AML-193 (cell line): ENCODE measurements at regions not wholly inside any gene's neighbourhood (a gene's known extent, or its start where the extent isn't known, plus 50 kb on each side); places are given as distances from the start of the nearest gene placed in this dataset.

Experiments
- DNase-seq, 2 experiments: peaks; one replicate each; lab custom pipeline; 2025; lab: John Stamatoyannopoulos, UW

- DNase-seq, result peak; percentile 77 to 82
Measured at GRCh38 chr5:173802670-173803165, 85.4 kb upstream of the CPEB4 start.

GRCh38 chr5:173804579-173804978 lies 83.6 kb upstream of the CPEB4 start:
- DNase-seq, result no peak

GRCh38 chr5:173806270-173807035 lies 81.7 kb upstream of the CPEB4 start:
- DNase-seq, result no peak

- no peak for DNase-seq
Measured at GRCh38 chr5:173807181-173807655, 80.9 kb upstream of the CPEB4 start.

- peak; percentile 29 to 47 for DNase-seq
Measured at GRCh38 chr5:173808079-173808808, 79.9 kb upstream of the CPEB4 start.

- DNase-seq, result no peak
Measured at GRCh38 chr5:173809014-173809413, 79.1 kb upstream of the CPEB4 start.

GRCh38 chr5:173812811-173813550 lies 75.2 kb upstream of the CPEB4 start:
- DNase-seq, result no peak

- no peak for DNase-seq
Measured at GRCh38 chr5:173814053-173814452, 74.1 kb upstream of the CPEB4 start.

GRCh38 chr5:173815571-173815970 lies 72.6 kb upstream of the CPEB4 start:
- no peak for DNase-seq

- no peak for DNase-seq
Measured at GRCh38 chr5:173816728-173817127, 71.4 kb upstream of the CPEB4 start.

GRCh38 chr5:173817561-173817960 lies 70.6 kb upstream of the CPEB4 start:
- DNase-seq, result no peak

- no peak for DNase-seq
Measured at GRCh38 chr5:173819521-173819920, 68.6 kb upstream of the CPEB4 start.

- DNase-seq, result no peak
Measured at GRCh38 chr5:173823274-173823644, 64.9 kb upstream of the CPEB4 start.

GRCh38 chr5:173823721-173824567 lies 64.2 kb upstream of the CPEB4 start:
- no peak for DNase-seq

- no peak for DNase-seq
Measured at GRCh38 chr5:173825215-173825865, 62.8 kb upstream of the CPEB4 start.

- DNase-seq, result no peak
Measured at GRCh38 chr5:173826086-173826427, 62.1 kb upstream of the CPEB4 start.

- DNase-seq, result no peak
Measured at GRCh38 chr5:173826428-173827350, 61.5 kb upstream of the CPEB4 start.

- DNase-seq, result no peak
Measured at GRCh38 chr5:173828952-173829351, 59.2 kb upstream of the CPEB4 start.

- no peak for DNase-seq
Measured at GRCh38 chr5:173829826-173830225, 58.3 kb upstream of the CPEB4 start.

GRCh38 chr5:173830421-173830820 lies 57.7 kb upstream of the CPEB4 start:
- DNase-seq, result no peak
